K562 (cell line): ENCODE measurements at regions not wholly inside any gene's neighbourhood (a gene's known extent, or its start where the extent isn't known, plus 50 kb on each side); places are given as distances from the start of the nearest gene placed in this dataset.

Experiments used
- CEBPB ChIP-seq: fragments of 450-650 bp; IDR thresholded peaks from 2 replicates; pipeline ENCODE4 v1.6.1; 2016; ENCODE audit warnings: missing genetic modification characterization, missing compliant biosample characterization
- EP300 ChIP-seq: IDR thresholded peaks from 2 replicates; pipeline ENCODE4 v1.6.1; 2012; ENCODE audit warnings: low read length, improper control_type of control experiment
- NRF1 ChIP-seq, 2 experiments: fragments of 450-650 bp; IDR thresholded peaks in 1 of 2; conservative IDR thresholded peaks in 1 of 2; 2 replicates each; pipeline ENCODE4 v1.6.1; 2014; ENCODE audit warnings: mild to moderate bottlenecking in 2 of 2
- POLR2A ChIP-seq: fragments of 450-650 bp; conservative IDR thresholded peaks from 2 replicates; pipeline ENCODE4 v1.6.1; 2016
- ZNF124 ChIP-seq: sonication (generic); formaldehyde crosslinking; IDR thresholded peaks from 2 replicates; pipeline ENCODE4 v1.8.1; 2022; ENCODE audit warnings: missing genetic modification reagents
- TF ChIP-seq, protein P1 (sequence below): fragments of 250-450 bp; sonication (Bioruptor Pico); IDR thresholded peaks from 2 replicates; pipeline ENCODE4 v1.9.0; 2021; ENCODE audit warnings: mild to moderate bottlenecking
- TF ChIP-seq, protein P2 (sequence below): fragments of 250-450 bp; sonication (Bioruptor Pico); IDR thresholded peaks from 2 replicates; pipeline ENCODE4 v1.5.0; 2021
- TF ChIP-seq, protein P3 (sequence below): fragments of 450-650 bp; formaldehyde crosslinking; IDR thresholded peaks from 2 replicates; pipeline ENCODE4 v1.4.0; 2020; ENCODE audit warnings: mild to moderate bottlenecking
- TF ChIP-seq, protein P4 (sequence below), 3 experiments: IDR thresholded peaks in 2 of 3; conservative IDR thresholded peaks in 1 of 3; 2 replicates each; pipeline ENCODE4 v1.5.1; 2011 to 2012; ENCODE audit warnings: low read length in 3 of 3, mild to moderate bottlenecking in 3 of 3, control low read depth in 2 of 3, improper control_type of control experiment in 1 of 3, inconsistent platforms in 1 of 3, low read depth in 1 of 3, mixed read lengths in 1 of 3, moderate library complexity in 1 of 3; ENCODE audit not compliant: insufficient read depth in 2 of 3

DNA sequence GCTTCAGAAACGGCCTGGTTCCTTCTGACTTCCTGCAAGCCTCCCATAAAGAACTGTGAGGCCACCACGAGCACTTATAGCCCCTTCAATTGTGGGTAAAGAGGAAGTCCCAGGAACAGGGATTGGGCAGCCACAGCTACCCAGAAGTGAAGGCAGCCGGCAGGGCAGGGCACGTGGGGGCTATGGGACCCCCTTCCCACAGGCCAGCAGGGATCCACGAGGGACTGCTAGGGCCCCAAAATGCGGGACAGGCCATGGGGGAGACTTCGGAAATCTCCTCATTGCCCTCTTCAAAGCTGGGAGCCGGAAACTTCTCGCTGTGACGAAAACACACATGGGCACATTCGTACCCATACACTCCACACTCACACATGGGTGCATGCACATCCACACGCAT, 196.1 kb upstream of the SALL3 start:
- TF ChIP-seq, protein P1, sequence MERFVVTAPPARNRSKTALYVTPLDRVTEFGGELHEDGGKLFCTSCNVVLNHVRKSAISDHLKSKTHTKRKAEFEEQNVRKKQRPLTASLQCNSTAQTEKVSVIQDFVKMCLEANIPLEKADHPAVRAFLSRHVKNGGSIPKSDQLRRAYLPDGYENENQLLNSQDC (CRISPR knock-in tag): no peak
- TF ChIP-seq, protein P2, sequence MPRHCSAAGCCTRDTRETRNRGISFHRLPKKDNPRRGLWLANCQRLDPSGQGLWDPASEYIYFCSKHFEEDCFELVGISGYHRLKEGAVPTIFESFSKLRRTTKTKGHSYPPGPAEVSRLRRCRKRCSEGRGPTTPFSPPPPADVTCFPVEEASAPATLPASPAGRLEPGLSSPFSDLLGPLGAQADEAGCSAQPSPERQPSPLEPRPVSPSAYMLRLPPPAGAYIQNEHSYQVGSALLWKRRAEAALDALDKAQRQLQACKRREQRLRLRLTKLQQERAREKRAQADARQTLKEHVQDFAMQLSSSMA: no peak
- TF ChIP-seq NRF1 (conservative IDR thresholded peaks at IDR 0.05 in 1 of 2, IDR thresholded peaks at IDR 0.05 in 1 of 2) (no peak), CEBPB (tag) (no peak), ZNF124 (CRISPR knock-in tag) (no peak), POLR2A (no peak), EP300 (no peak)
- TF ChIP-seq, protein P3, sequence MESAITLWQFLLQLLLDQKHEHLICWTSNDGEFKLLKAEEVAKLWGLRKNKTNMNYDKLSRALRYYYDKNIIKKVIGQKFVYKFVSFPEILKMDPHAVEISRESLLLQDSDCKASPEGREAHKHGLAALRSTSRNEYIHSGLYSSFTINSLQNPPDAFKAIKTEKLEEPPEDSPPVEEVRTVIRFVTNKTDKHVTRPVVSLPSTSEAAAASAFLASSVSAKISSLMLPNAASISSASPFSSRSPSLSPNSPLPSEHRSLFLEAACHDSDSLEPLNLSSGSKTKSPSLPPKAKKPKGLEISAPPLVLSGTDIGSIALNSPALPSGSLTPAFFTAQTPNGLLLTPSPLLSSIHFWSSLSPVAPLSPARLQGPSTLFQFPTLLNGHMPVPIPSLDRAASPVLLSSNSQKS: no peak
- TF ChIP-seq, protein P4, sequence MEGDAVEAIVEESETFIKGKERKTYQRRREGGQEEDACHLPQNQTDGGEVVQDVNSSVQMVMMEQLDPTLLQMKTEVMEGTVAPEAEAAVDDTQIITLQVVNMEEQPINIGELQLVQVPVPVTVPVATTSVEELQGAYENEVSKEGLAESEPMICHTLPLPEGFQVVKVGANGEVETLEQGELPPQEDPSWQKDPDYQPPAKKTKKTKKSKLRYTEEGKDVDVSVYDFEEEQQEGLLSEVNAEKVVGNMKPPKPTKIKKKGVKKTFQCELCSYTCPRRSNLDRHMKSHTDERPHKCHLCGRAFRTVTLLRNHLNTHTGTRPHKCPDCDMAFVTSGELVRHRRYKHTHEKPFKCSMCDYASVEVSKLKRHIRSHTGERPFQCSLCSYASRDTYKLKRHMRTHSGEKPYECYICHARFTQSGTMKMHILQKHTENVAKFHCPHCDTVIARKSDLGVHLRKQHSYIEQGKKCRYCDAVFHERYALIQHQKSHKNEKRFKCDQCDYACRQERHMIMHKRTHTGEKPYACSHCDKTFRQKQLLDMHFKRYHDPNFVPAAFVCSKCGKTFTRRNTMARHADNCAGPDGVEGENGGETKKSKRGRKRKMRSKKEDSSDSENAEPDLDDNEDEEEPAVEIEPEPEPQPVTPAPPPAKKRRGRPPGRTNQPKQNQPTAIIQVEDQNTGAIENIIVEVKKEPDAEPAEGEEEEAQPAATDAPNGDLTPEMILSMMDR (IDR thresholded peaks at IDR 0.05 in 2 of 3, conservative IDR thresholded peaks at IDR 0.05 in 1 of 3; ENCODE audit: insufficient read depth in 2 of 3, low read depth in 1 of 3, low read length in 3 of 3): no peak
